H1 (cell line): ENCODE measurements at regions not wholly inside any gene's neighbourhood (a gene's known extent, or its start where the extent isn't known, plus 50 kb on each side); places are given as distances from the start of the nearest gene placed in this dataset.

Experiments used
- BRCA1 ChIP-seq: IDR thresholded peaks from 2 replicates; pipeline ENCODE4 v1.6.1; 2012; ENCODE audit warnings: low read depth, low read length, improper control_type of control experiment
- KDM1A ChIP-seq: fragments of 200-600, 300-600 bp; sonication (generic); IDR thresholded peaks from 2 replicates; pipeline ENCODE4 v1.7.1; 2016; ENCODE audit warnings: mild to moderate bottlenecking, low read length, borderline replicate concordance
- MAFK ChIP-seq: IDR thresholded peaks from 2 replicates; pipeline ENCODE4 v1.6.1; 2012; ENCODE audit warnings: low read depth, mild to moderate bottlenecking, improper control_type of control experiment, low read length
- NANOG ChIP-seq: IDR thresholded peaks from 2 replicates; pipeline ENCODE4 v1.6.1; 2011; ENCODE audit warnings: low read length, low read depth, mild to moderate bottlenecking, inconsistent platforms; ENCODE audit not compliant: insufficient read depth, poor library complexity, severe bottlenecking
- RAD21 ChIP-seq, 2 experiments: IDR thresholded peaks in 1 of 2; conservative IDR thresholded peaks in 1 of 2; 2 replicates each; pipeline ENCODE4 v1.6.1; 2011; ENCODE audit warnings: low read depth in 2 of 2, low read length in 2 of 2, improper control_type of control experiment in 1 of 2, inconsistent platforms in 1 of 2, mild to moderate bottlenecking in 1 of 2, moderate library complexity in 1 of 2
- RBBP5 ChIP-seq: IDR thresholded peaks from 2 replicates; pipeline ENCODE4 v1.7.1; 2012; ENCODE audit warnings: low read depth, mild to moderate bottlenecking, inconsistent platforms, low read length, moderate library complexity, borderline replicate concordance
- RNF2 ChIP-seq: fragments of 200-900, 300-1000 bp; sonication (generic); IDR thresholded peaks from 2 replicates; pipeline ENCODE4 v1.7.1; 2016; ENCODE audit warnings: borderline replicate concordance, low read depth, mild to moderate bottlenecking, antibody characterized with exemption, low read length; ENCODE audit not compliant: poor library complexity, severe bottlenecking; ENCODE audit errors: missing control alignments
- RXRA ChIP-seq: IDR thresholded peaks from 2 replicates; pipeline ENCODE4 v1.6.1; 2011; ENCODE audit warnings: low read depth, mild to moderate bottlenecking, low read length, moderate library complexity; ENCODE audit not compliant: insufficient read depth
- TAF7 ChIP-seq: optimal IDR thresholded peaks from 2 replicates; pipeline ENCODE3; 2011; ENCODE audit warnings: low read depth, mild to moderate bottlenecking, inconsistent platforms, low read length, moderate library complexity, borderline replicate concordance
- TCF12 ChIP-seq: IDR thresholded peaks from 2 replicates; pipeline ENCODE4 v1.6.1; 2011; ENCODE audit warnings: low read depth, mild to moderate bottlenecking, low read length
- TF ChIP-seq, protein P1 (sequence below): fragments of 300-600 bp; sonication (generic); IDR thresholded peaks from 2 replicates; pipeline ENCODE4 v1.7.1; 2012; ENCODE audit warnings: low read length, moderate library complexity, mild to moderate bottlenecking, inconsistent platforms; ENCODE audit not compliant: insufficient replicate concordance

DNA sequence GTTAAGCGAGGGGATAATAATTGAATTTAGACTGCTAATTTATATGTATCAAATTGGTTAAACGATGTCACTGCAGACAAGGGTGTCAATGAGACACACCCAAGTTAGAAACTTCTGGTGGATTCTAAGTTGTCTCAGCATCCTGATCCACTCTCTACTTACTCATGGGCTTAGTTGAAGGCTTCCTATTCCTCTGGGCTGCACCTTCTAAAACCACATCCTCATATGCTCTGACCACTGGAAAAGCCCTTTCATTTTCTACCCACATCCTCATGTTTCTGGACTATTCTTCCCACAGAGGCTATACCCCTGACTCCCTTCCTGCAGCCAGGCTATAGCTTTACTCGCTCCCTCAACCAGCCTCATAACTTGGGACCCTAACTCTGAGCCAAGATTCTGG is 493.8 kb downstream of the VRK1 start (continued):
- TF ChIP-seq RNF2 (no peak), TAF7 (no peak), RXRA (no peak), KDM1A (no peak), TCF12 (no peak), RAD21 (IDR thresholded peaks at IDR 0.05 in 1 of 2, conservative IDR thresholded peaks at IDR 0.05 in 1 of 2; ENCODE audit: low read depth in 2 of 2, low read length in 2 of 2) (no peak), NANOG (no peak), BRCA1 (no peak), RBBP5 (no peak), MAFK (no peak)
- TF ChIP-seq, protein P1, sequence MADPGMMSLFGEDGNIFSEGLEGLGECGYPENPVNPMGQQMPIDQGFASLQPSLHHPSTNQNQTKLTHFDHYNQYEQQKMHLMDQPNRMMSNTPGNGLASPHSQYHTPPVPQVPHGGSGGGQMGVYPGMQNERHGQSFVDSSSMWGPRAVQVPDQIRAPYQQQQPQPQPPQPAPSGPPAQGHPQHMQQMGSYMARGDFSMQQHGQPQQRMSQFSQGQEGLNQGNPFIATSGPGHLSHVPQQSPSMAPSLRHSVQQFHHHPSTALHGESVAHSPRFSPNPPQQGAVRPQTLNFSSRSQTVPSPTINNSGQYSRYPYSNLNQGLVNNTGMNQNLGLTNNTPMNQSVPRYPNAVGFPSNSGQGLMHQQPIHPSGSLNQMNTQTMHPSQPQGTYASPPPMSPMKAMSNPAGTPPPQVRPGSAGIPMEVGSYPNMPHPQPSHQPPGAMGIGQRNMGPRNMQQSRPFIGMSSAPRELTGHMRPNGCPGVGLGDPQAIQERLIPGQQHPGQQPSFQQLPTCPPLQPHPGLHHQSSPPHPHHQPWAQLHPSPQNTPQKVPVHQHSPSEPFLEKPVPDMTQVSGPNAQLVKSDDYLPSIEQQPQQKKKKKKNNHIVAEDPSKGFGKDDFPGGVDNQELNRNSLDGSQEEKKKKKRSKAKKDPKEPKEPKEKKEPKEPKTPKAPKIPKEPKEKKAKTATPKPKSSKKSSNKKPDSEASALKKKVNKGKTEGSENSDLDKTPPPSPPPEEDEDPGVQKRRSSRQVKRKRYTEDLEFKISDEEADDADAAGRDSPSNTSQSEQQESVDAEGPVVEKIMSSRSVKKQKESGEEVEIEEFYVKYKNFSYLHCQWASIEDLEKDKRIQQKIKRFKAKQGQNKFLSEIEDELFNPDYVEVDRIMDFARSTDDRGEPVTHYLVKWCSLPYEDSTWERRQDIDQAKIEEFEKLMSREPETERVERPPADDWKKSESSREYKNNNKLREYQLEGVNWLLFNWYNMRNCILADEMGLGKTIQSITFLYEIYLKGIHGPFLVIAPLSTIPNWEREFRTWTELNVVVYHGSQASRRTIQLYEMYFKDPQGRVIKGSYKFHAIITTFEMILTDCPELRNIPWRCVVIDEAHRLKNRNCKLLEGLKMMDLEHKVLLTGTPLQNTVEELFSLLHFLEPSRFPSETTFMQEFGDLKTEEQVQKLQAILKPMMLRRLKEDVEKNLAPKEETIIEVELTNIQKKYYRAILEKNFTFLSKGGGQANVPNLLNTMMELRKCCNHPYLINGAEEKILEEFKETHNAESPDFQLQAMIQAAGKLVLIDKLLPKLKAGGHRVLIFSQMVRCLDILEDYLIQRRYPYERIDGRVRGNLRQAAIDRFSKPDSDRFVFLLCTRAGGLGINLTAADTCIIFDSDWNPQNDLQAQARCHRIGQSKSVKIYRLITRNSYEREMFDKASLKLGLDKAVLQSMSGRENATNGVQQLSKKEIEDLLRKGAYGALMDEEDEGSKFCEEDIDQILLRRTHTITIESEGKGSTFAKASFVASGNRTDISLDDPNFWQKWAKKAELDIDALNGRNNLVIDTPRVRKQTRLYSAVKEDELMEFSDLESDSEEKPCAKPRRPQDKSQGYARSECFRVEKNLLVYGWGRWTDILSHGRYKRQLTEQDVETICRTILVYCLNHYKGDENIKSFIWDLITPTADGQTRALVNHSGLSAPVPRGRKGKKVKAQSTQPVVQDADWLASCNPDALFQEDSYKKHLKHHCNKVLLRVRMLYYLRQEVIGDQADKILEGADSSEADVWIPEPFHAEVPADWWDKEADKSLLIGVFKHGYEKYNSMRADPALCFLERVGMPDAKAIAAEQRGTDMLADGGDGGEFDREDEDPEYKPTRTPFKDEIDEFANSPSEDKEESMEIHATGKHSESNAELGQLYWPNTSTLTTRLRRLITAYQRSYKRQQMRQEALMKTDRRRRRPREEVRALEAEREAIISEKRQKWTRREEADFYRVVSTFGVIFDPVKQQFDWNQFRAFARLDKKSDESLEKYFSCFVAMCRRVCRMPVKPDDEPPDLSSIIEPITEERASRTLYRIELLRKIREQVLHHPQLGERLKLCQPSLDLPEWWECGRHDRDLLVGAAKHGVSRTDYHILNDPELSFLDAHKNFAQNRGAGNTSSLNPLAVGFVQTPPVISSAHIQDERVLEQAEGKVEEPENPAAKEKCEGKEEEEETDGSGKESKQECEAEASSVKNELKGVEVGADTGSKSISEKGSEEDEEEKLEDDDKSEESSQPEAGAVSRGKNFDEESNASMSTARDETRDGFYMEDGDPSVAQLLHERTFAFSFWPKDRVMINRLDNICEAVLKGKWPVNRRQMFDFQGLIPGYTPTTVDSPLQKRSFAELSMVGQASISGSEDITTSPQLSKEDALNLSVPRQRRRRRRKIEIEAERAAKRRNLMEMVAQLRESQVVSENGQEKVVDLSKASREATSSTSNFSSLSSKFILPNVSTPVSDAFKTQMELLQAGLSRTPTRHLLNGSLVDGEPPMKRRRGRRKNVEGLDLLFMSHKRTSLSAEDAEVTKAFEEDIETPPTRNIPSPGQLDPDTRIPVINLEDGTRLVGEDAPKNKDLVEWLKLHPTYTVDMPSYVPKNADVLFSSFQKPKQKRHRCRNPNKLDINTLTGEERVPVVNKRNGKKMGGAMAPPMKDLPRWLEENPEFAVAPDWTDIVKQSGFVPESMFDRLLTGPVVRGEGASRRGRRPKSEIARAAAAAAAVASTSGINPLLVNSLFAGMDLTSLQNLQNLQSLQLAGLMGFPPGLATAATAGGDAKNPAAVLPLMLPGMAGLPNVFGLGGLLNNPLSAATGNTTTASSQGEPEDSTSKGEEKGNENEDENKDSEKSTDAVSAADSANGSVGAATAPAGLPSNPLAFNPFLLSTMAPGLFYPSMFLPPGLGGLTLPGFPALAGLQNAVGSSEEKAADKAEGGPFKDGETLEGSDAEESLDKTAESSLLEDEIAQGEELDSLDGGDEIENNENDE: no peak
- TF ChIP-seq, all 59 proteins: peak for 0
